GM10248 (cell line): ENCODE measurements at regions not wholly inside any gene's neighbourhood (a gene's known extent, or its start where the extent isn't known, plus 50 kb on each side); places are given as distances from the start of the nearest gene placed in this dataset.

Source experiments
- CTCF ChIA-PET: fragments of 300-600 bp; sonication (Branson Sonifier 250); formaldehyde crosslinking; extraction: SDS; loops from one replicate; lab custom pipeline; 2021; ENCODE audit warnings: antibody characterized with exemption; lab: Yijun Ruan, JAX
- POLR2A ChIA-PET: fragments of 350-650 bp; sonication (Branson Sonifier 250); formaldehyde crosslinking; extraction: SDS; loops from one replicate; lab custom pipeline; 2020; ENCODE audit warnings: antibody characterized with exemption; lab: Yijun Ruan, JAX
- DNase-seq: peaks from one replicate; pipeline ENCODE4 v3.0.0; 2012; ENCODE audit errors: extremely low spot score
- CTCF ChIP-seq: IDR thresholded peaks from 2 replicates; pipeline ENCODE4 v1.5.1; 2012; ENCODE audit warnings: mild to moderate bottlenecking, low read depth; ENCODE audit errors: extremely low read depth, missing control alignments, control extremely low read depth

GRCh38 chr17:52776234-52776633 lies 617.7 kb upstream of the CA10 start:
- POLR2A ChIA-PET: no interaction called here
- TF ChIP-seq CTCF: no peak

GRCh38 chr17:52762794-52763167 lies 604.3 kb upstream of the CA10 start:
- CTCF ChIA-PET: interaction anchor here (1.0 kb wide), 1 partner anchor 14 kb away, joined by 3 read pairs; no protein-coding TSS in a partner anchor
- POLR2A ChIA-PET: no interaction called here
- no peak for DNase-seq
- TF ChIP-seq CTCF: no peak

More at GRCh38 chr17:52776234-52776633, 617.7 kb upstream of the CA10 start:
- CTCF ChIA-PET: interaction anchor here (0.9 kb wide), 1 partner anchor 13 kb away, joined by 3 read pairs; no protein-coding TSS in a partner anchor
- no peak for DNase-seq

- no peak for DNase-seq
- ChIA-PET CTCF (interaction anchor here (1.0 kb wide), 1 partner anchor 14 kb away, joined by 3 read pairs; no protein-coding TSS in a partner anchor), POLR2A (no interaction called here)
- no peak for TF ChIP-seq CTCF
Observed at GRCh38 chr17:52762147-52762793, 603.8 kb upstream of the CA10 start.

GRCh38 chr17:52759864-52760263 lies 601.4 kb upstream of the CA10 start:
- no peak for TF ChIP-seq CTCF
- ChIA-PET POLR2A (no interaction called here), CTCF (no interaction called here)
- no peak for DNase-seq

GRCh38 chr17:52758481-52758880 lies 600.0 kb upstream of the CA10 start:
- DNase-seq: no peak
- ChIA-PET POLR2A (no interaction called here), CTCF (no interaction called here)
- no peak for TF ChIP-seq CTCF

- no peak for DNase-seq
- POLR2A ChIA-PET: no interaction called here
- no peak for TF ChIP-seq CTCF
- CTCF ChIA-PET: no interaction called here
Observed at GRCh38 chr17:52756746-52757145, 598.2 kb upstream of the CA10 start.

GRCh38 chr17:52754838-52755237 lies 596.3 kb upstream of the CA10 start:
- POLR2A ChIA-PET: no interaction called here
- CTCF ChIA-PET: no interaction called here
- no peak for TF ChIP-seq CTCF
- DNase-seq: no peak
